ENCODE measurements at regions not wholly inside any gene's neighbourhood (a gene's known extent, or its start where the extent isn't known, plus 50 kb on each side); places are given as distances from the start of the nearest gene placed in this dataset.

DNA sequence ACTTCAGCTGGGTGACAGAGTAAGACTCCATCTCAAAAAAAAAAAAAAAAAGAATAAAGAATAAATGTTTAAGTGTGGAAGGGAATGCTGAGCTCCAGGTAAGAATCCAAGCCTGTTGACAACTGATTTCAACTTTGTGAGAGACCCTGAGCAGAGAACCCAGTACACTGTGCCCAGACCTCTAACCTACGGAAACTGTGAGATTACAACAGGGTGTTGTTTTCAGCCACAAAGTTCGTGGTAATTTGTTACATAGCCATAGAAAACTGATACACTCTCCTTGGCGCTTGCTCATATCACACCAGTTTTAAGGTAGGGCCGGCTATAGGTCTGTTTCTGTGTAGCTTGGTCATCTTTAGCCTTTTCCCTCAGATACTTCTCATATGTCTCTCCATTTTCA is 98.4 kb upstream of the PAPOLG start:
- no peak for DNase-seq (ENCODE audit: low read depth in 2 of 2)

GRCh38 chr2:60659026-60659425 is 97.0 kb upstream of the PAPOLG start:
- DNase-seq (ENCODE audit: low read depth in 2 of 2): no peak

DNA sequence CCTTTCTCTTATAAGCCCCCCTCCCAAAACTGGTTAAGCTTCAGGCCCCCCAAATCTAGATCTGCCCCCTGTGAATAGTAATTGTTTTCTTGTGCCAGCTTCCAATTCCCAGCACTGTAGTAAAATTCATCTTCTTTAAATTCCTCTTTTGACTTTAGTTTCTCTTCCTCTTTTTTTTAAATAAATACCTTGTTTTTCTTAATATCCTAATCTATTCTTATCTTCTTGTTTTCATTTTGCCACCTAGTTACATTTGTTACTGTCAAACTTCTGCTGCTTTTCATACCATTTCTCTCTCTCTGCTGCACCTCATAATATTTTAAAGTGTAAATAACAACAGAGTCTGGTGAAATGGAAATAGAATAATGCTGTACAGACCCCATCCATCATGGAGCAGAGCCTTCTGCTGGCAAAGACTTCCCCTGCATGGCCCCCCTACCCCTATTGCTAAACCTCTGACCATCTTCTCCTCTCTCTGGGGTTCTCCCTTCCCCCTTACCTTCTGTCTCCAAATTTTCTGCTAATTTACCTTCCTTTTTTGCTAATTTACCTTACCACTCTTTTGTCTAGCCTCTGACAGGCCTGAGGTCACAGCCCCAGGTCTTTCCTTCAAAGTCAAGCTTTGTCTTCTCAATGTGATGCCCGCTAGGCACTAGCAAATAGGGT is 94.9 kb upstream of the PAPOLG start:
- DNase-seq (ENCODE audit: low read depth in 2 of 2): no peak

GRCh38 chr2:60662781-60663180 is 93.3 kb upstream of the PAPOLG start:
- DNase-seq (ENCODE audit: low read depth in 2 of 2): no peak

- DNase-seq (ENCODE audit: low read depth in 2 of 2): no peak
Measured at GRCh38 chr2:60671966-60672365, 84.1 kb upstream of the PAPOLG start.

DNA sequence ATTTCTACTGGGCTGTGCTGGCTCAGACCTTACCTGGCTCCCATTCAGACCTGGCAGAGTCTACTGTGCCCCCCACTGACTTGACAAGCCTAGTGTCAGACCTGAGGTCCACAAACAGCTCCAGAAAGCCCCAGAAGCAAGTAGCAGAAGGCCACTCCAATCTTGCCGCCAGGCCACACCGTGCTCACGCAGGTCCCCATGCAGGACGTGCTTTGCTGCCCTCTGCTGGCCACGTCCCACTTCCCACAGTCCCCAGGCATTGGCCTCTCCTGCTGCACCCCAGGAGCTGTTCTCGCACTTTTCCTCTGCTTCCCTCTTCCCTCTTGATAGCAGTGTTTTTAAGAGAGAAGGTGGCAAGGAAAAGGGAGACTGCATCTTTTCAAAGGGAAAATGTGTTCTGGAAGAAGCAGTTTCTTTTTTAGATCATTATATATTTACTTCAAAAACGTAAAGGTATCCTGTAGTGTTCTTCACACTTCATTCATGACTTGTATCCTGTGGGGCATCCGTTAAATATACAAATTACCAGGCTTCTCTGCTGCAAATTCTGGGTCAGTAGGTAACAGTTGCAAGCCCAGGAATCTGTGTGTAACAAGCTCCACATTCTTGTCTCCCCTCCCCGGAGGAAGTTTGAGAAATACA is 81.4 kb upstream of the PAPOLG start:
- peak; percentile 28 to 53 for DNase-seq (ENCODE audit: low read depth in 2 of 2)

- no peak for DNase-seq (ENCODE audit: low read depth in 2 of 2)
Measured at GRCh38 chr2:60675301-60675700, 80.8 kb upstream of the PAPOLG start.

GRCh38 chr2:60676706-60677330 is 79.2 kb upstream of the PAPOLG start:
- DNase-seq (ENCODE audit: low read depth in 2 of 2): no peak

- no peak for DNase-seq (ENCODE audit: low read depth in 2 of 2)
Measured at GRCh38 chr2:60677356-60677755, 78.7 kb upstream of the PAPOLG start.

DNA sequence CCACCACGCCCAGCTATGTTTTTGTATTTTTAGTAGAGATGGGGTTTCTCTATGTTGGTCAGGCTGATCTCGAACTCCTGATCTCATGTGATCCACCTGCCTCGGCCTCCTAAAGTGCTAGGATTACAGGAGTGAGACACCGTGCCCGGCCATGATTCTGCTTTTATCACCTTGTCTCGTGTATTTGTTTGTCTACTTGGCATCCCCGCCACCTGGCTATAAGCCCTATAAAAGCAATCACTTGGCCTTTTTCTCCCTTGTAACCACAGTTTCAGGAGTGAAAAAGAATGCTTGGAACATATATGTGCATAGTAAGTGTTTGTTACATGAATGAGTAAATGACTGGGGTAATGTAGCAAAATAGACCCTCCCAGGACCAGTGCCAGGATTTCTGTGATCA is 77.5 kb upstream of the PAPOLG start:
- DNase-seq (ENCODE audit: low read depth in 2 of 2): no peak

DNA sequence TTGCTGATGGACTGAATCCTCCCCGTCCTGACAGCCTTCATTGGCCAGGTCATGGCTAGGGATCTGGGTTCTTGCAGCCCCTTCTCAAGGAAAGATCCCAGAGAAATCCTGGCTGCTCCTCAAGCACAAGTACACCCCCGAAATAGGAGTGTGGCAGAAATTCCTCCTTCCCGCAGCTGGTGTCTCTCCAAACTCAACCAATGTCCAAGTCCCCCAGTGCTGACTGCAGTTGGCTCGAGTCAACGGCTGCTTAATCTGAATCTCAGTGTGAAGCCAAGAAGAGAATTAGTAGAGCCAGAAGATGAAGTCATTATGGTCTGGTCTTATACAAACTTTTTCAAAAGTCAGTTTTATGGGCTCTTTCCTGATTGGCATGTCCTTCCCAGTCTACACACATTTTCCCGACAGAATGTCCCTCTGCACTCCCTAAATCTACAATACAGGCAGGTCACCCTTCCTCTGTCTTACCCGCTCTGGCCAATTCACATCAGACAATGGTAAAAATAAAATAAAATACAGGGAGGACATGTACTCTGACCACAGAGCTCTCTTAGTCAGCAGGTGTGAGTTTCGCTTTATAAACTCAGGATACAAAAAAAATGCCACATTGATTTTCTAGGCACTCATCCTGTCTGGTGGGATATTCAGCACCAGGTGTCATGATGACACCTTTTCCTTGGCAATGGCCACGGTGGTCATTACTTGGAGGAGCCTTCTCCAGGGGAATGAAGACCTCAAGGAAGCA is 76.9 kb upstream of the PAPOLG start:
- no peak for DNase-seq (ENCODE audit: low read depth in 2 of 2)

DNA sequence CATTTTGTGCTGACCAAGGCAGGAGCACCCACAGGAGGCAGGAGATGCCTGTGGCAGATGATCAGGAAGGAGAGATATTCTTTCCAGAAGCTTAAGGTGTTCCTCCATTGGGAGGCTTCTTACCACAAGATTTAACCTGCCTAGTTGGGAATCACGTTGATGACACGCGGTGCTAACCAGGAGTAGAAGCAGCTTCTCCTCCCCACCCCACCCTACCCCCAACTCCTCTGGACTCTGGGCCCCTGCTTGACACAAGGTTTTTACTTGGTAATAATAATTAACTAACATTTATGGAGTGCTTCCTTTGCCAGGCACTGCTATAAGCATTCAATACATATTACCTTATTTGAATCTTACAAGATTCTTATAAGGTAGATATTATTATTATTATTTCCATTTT is 62.5 kb upstream of the PAPOLG start:
- DNase-seq (ENCODE audit: low read depth in 2 of 2): no peak

DNA sequence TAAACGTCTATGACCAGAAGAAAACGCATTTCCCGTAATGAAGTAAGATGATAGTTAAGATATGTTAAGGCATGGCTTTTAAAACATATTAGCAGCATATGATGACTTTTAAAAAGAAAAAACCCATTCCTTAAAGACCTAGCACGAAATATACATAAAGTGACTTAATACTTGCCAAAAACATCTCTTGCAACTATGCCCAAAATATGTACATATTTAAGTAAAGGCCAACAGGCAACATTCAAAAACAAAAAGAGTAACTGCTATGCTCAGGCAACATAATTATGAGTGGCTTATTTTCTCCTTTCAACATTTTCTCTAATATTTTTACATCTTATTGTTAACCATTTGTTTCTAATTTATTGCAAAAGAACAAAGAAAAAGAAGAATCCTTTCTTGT is 60.3 kb upstream of the PAPOLG start:
- DNase-seq (ENCODE audit: low read depth in 2 of 2): no peak

GRCh38 chr2:60699617-60700016 is 56.5 kb upstream of the PAPOLG start:
- DNase-seq (ENCODE audit: low read depth in 2 of 2): no peak

GRCh38 chr2:60706021-60706420 is 50.0 kb upstream of the PAPOLG start:
- DNase-seq (ENCODE audit: low read depth in 2 of 2): no peak

All from stimulated activated CD8-positive, alpha-beta memory T cell treated with anti-CD3 and anti-CD28 coated beads, Interleukin-15, amount 100 ng/mL, for 4 hours (primary cell).